GM19463 (cell line): ENCODE measurements at regions not wholly inside any gene's neighbourhood (a gene's known extent, or its start where the extent isn't known, plus 50 kb on each side); places are given as distances from the start of the nearest gene placed in this dataset.

ENCODE experiments used
- ATAC-seq: cut with Tn5 transposase; IDR thresholded peaks from one replicate; pipeline ENCODE4 v1.9.1; 2021; ENCODE audit warnings: mild to moderate bottlenecking, moderate library complexity; ENCODE audit not compliant: unreplicated experiment

- ATAC-seq: no peak
Measured at GRCh38 chr6:100269189-100269588, 195.5 kb downstream of the SIM1 start.

GRCh38 chr6:100268326-100268725 is 196.4 kb downstream of the SIM1 start:
- ATAC-seq: no peak

- ATAC-seq: no peak
Measured at GRCh38 chr6:100267721-100268123, 197.0 kb downstream of the SIM1 start.

- no peak for ATAC-seq
Measured at GRCh38 chr6:100266494-100267401, 198.0 kb downstream of the SIM1 start.

- no peak for ATAC-seq
Measured at GRCh38 chr6:100262086-100262485, 202.6 kb downstream of the SIM1 start.

GRCh38 chr6:100261486-100261885 is 203.2 kb downstream of the SIM1 start:
- no peak for ATAC-seq

- no peak for ATAC-seq
Measured at GRCh38 chr6:100260584-100260983, 204.1 kb downstream of the SIM1 start.

GRCh38 chr6:100259865-100260264 is 204.9 kb downstream of the SIM1 start:
- ATAC-seq: no peak

- no peak for ATAC-seq
Measured at GRCh38 chr6:100258752-100259151, 206.0 kb downstream of the SIM1 start.

GRCh38 chr6:100257793-100258395 is 206.8 kb downstream of the SIM1 start:
- peak; percentile 85 for ATAC-seq

- ATAC-seq: no peak
Measured at GRCh38 chr6:100255701-100256100, 209.0 kb downstream of the SIM1 start.

GRCh38 chr6:100247123-100247522 is 217.6 kb downstream of the SIM1 start:
- ATAC-seq: no peak

- no peak for ATAC-seq
Measured at GRCh38 chr6:100246206-100246605, 218.5 kb downstream of the SIM1 start.

- ATAC-seq: no peak
Measured at GRCh38 chr6:100240798-100241197, 223.9 kb downstream of the SIM1 start.

- no peak for ATAC-seq
Measured at GRCh38 chr6:100237821-100238220, 226.9 kb downstream of the SIM1 start.

GRCh38 chr6:100236389-100236788 is 228.3 kb downstream of the SIM1 start:
- ATAC-seq: no peak

GRCh38 chr6:100235631-100236030 is 229.1 kb downstream of the SIM1 start:
- no peak for ATAC-seq

GRCh38 chr6:100234625-100235024 is 230.1 kb downstream of the SIM1 start:
- ATAC-seq: no peak

GRCh38 chr6:100232781-100233573 is 231.7 kb downstream of the SIM1 start:
- ATAC-seq: no peak

- no peak for ATAC-seq
Measured at GRCh38 chr6:100230953-100231316, 233.8 kb downstream of the SIM1 start.

GRCh38 chr6:100230115-100230952 is 234.4 kb downstream of the SIM1 start:
- ATAC-seq: no peak
